ENCODE measurements at regions not wholly inside any gene's neighbourhood (a gene's known extent, or its start where the extent isn't known, plus 50 kb on each side); places are given as distances from the start of the nearest gene placed in this dataset.

DNA sequence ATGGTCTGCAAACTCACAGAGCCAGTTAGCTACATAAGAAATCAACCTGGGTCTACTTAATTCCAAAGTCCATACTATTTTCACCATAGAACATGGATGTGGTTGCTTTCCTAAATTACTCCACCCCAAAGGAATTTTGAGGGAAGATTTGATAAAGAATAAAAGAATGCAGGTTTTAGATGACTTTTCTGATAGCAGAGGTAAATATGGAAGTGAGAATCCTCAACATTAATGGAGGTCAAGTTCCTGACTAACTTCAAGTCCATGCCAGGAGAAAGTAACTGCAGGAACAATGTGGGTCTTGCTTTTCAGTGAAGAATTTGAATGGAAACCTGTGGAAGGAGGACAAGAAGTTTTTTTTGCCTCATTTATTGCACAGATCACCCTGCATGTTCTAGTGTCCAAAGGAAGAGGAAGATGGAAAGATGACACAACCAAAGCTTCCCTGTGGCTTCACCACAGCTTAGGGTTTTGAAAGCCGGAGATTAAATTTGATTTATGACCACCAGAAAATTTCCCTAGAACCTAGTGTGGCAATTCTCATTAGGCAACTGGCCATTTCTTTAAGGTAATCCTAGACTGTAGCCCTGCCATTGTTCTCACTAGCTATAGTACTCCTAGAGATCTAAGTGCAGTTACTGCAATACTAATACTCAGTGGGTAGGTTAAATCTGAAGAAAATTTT is 429.7 kb downstream of the RAP2B start (continued):
- TF ChIP-seq RAD21 (IDR thresholded peaks at IDR 0.05; ENCODE audit: insufficient read depth, low read depth, low read length) = no peak
- TF ChIP-seq YY1 (IDR thresholded peaks at IDR 0.05; ENCODE audit: low read depth, low read length) = no peak
- no peak for TF ChIP-seq CHD4 (IDR thresholded peaks at IDR 0.05)
- no peak for TF ChIP-seq ZNF274 (IDR thresholded peaks at IDR 0.05; ENCODE audit: insufficient read depth, insufficient read length)
- no peak for TF ChIP-seq IKZF1 (conservative IDR thresholded peaks at IDR 0.05)
- TF ChIP-seq DPF2 (IDR thresholded peaks at IDR 0.05) = no peak
- TF ChIP-seq STAT3 (IDR thresholded peaks at IDR 0.05; ENCODE audit: low read depth, low read length) = no peak
- no peak for TF ChIP-seq SMARCA5 (IDR thresholded peaks at IDR 0.05)

DNA sequence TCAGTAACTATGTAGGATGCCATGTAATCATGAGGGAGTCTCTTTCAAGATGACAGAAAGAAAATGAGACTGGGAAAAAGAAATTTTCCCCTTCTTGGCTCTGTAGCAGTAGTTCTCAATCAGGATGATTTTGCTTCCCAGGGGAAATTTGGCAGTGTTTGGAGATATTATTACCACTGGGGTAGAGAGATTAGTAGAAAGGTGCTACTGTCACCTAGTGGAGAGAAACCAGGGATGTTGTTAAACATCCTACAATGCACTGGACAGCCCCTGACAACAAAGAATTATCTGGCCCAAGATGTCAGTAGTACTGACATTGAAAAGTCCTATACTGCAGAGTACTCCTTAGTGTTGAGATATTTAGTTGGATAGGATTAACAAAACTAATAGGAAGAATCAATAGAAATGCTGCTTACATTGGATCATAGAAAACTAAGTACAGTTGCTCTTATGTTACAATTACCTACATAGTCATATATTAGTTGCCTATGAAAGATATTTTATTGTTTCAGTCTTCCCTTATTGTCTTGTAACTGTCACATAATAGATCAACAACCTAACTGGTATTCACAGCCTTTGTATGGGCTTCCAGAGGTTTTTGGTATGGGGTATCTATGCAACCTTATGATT is 433.3 kb downstream of the RAP2B start:
- FAIRE-seq (no peak), DNase-seq (ENCODE audit: low read depth, low spot score) (no peak), ATAC-seq (peak; percentile 75)
- no peak overlapping the region for H3K9ac ChIP-seq (ENCODE audit: control insufficient read depth, insufficient read depth, low read length)
- no peaks in the 10 kb centered on the region for H3K79me2 ChIP-seq (ENCODE audit: control insufficient read depth, insufficient read depth, low read length)
- no TSS peak for BruUV-seq (replicated peaks)
- CTCF ChIA-PET = interaction anchor here (0.6 to 1.5 kb wide), 5 partner anchors 10 to 551 kb away, joined by 3 read pairs; no protein-coding TSS in a partner anchor
- POLR2A ChIA-PET = no interaction called here
- SMC1A ChIA-PET (ENCODE audit: uncharacterized antibody, unreplicated experiment) = interaction anchor here (0.7 to 1.0 kb wide), 3 partner anchors 454 to 564 kb away, joined by 3 to 5 read pairs (median 3); no protein-coding TSS in a partner anchor
- H2AFZ ChIP-seq (ENCODE audit: control insufficient read depth, low read depth, low read length) = no peak overlapping the region
- intact Hi-C loops (cut with micrococcal nuclease; ENCODE audit: unreplicated experiment) (loop anchor here (5.0 kb wide), 2 partner anchors 553 to 568 kb away; no protein-coding TSS in a partner anchor), in situ Hi-C loops (cut with MboI) (loop anchor here (10.0 kb wide), 1 partner anchor 550 kb away; no protein-coding TSS in a partner anchor)
- no peak overlapping the region for H3K4me2 ChIP-seq (ENCODE audit: control insufficient read depth, insufficient read depth)
- H3K27ac ChIP-seq (ENCODE audit: control insufficient read depth, insufficient read depth) = no peak overlapping the region
- H3K9me3 ChIP-seq (replicated peaks; ENCODE audit: control insufficient read depth, insufficient read depth, low read length) = no peaks in the 10 kb centered on the region
- RAD21 ChIA-PET (ENCODE audit: unreplicated experiment) = no interaction called here
- H3K4me3 ChIP-seq = no peak overlapping the region
- H4K20me1 ChIP-seq (ENCODE audit: control insufficient read depth, insufficient read depth) = no peaks in the 10 kb centered on the region
- H3K4me1 ChIP-seq (ENCODE audit: control insufficient read depth, insufficient read depth, low read length) = no peaks in the 10 kb centered on the region
- H3K36me3 ChIP-seq (ENCODE audit: control insufficient read depth in 2 of 2, insufficient read depth in 2 of 2, low read length in 1 of 2) = no peaks in the 10 kb centered on the region
- H3K27me3 ChIP-seq (replicated peaks in 1 of 2; ENCODE audit: control insufficient read depth in 2 of 2, insufficient read depth in 2 of 2, low read length in 1 of 2) = no peaks in the 10 kb centered on the region
- TF ChIP-seq NFIC (IDR thresholded peaks at IDR 0.05; ENCODE audit: low read depth, low read length) = no peak
- TF ChIP-seq, protein P1, sequence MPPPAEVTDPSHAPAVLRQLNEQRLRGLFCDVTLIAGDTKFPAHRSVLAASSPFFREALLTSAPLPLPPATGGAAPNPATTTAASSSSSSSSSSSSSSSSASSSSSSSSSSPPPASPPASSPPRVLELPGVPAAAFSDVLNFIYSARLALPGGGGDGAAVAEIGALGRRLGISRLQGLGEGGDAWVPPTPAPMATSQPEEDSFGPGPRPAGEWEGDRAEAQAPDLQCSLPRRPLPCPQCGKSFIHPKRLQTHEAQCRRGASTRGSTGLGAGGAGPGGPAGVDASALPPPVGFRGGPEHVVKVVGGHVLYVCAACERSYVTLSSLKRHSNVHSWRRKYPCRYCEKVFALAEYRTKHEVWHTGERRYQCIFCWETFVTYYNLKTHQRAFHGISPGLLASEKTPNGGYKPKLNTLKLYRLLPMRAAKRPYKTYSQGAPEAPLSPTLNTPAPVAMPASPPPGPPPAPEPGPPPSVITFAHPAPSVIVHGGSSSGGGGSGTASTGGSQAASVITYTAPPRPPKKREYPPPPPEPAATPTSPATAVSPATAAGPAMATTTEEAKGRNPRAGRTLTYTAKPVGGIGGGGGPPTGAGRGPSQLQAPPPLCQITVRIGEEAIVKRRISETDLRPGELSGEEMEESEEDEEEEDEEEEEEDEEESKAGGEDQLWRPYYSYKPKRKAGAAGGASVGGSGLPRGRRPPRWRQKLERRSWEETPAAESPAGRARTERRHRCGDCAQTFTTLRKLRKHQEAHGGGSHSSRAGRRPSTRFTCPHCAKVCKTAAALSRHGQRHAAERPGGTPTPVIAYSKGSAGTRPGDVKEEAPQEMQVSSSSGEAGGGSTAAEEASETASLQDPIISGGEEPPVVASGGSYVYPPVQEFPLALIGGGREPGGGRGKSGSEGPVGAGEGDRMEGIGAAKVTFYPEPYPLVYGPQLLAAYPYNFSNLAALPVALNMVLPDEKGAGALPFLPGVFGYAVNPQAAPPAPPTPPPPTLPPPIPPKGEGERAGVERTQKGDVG (CRISPR knock-in tag; IDR thresholded peaks at IDR 0.05) = no peak
- no peak for TF ChIP-seq RB1 (IDR thresholded peaks at IDR 0.05; ENCODE audit: borderline replicate concordance)
- TF ChIP-seq SMC3 (IDR thresholded peaks at IDR 0.05; ENCODE audit: borderline replicate concordance, low read length) = peak; percentile 56; the same call in 1 of the 2 replicates
- TF ChIP-seq MXI1 (IDR thresholded peaks at IDR 0.05; ENCODE audit: low read depth, low read length) = no peak
- peak; percentile 75 for TF ChIP-seq RAD21 (IDR thresholded peaks at IDR 0.05; ENCODE audit: insufficient read depth, low read depth, low read length)
- TF ChIP-seq, protein P2, sequence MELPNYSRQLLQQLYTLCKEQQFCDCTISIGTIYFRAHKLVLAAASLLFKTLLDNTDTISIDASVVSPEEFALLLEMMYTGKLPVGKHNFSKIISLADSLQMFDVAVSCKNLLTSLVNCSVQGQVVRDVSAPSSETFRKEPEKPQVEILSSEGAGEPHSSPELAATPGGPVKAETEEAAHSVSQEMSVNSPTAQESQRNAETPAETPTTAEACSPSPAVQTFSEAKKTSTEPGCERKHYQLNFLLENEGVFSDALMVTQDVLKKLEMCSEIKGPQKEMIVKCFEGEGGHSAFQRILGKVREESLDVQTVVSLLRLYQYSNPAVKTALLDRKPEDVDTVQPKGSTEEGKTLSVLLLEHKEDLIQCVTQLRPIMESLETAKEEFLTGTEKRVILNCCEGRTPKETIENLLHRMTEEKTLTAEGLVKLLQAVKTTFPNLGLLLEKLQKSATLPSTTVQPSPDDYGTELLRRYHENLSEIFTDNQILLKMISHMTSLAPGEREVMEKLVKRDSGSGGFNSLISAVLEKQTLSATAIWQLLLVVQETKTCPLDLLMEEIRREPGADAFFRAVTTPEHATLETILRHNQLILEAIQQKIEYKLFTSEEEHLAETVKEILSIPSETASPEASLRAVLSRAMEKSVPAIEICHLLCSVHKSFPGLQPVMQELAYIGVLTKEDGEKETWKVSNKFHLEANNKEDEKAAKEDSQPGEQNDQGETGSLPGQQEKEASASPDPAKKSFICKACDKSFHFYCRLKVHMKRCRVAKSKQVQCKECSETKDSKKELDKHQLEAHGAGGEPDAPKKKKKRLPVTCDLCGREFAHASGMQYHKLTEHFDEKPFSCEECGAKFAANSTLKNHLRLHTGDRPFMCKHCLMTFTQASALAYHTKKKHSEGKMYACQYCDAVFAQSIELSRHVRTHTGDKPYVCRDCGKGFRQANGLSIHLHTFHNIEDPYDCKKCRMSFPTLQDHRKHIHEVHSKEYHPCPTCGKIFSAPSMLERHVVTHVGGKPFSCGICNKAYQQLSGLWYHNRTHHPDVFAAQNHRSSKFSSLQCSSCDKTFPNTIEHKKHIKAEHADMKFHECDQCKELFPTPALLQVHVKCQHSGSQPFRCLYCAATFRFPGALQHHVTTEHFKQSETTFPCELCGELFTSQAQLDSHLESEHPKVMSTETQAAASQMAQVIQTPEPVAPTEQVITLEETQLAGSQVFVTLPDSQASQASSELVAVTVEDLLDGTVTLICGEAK (IDR thresholded peaks at IDR 0.05; ENCODE audit: borderline replicate concordance) = no peak

Measured in GM12878 (cell line).